ENCODE measurements at regions not wholly inside any gene's neighbourhood (a gene's known extent, or its start where the extent isn't known, plus 50 kb on each side); places are given as distances from the start of the nearest gene placed in this dataset.

DNA sequence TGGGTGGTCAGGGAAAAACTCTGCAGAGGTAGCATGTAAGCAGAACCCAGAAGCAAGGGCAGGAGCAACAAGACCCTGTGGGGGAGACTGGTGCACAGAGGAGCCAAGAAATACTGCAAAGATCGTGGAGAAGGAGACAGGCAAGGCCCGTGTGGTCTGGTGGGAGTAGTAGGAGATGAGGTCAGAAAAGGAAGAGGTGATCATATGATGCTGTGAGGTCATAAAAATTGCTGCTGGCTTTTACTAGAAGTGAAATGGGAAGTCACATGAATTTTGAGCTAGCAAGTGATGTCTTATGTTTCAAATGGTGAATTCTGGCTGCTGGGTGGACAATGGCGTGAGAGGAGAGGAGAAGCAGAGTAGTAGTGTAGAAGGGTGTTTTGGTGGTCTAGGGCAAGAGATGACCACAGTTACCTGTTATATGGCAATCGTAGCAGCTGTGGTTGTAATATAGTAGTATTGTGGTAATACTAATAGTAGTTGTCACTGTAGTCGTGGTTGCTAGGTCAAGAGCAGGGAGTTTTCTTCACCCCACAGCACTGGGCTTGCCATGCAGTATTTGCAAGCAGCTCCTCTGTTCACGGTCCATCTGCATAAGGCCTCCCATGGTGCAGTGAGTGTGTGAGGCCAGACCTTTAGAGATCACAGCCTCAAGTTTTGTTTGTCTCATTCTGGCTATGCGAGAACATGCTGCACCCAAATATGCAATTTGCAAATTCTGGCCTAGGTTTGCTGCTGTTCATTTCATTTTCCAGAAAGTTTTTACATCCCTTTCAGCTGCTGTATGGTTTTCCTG lies 205.0 kb downstream of the TSHZ3 start:
- H3K4me3 ChIP-seq (ENCODE audit: control insufficient read depth, low read depth, low read length): no peak overlapping the region
- TF ChIP-seq, protein P1, sequence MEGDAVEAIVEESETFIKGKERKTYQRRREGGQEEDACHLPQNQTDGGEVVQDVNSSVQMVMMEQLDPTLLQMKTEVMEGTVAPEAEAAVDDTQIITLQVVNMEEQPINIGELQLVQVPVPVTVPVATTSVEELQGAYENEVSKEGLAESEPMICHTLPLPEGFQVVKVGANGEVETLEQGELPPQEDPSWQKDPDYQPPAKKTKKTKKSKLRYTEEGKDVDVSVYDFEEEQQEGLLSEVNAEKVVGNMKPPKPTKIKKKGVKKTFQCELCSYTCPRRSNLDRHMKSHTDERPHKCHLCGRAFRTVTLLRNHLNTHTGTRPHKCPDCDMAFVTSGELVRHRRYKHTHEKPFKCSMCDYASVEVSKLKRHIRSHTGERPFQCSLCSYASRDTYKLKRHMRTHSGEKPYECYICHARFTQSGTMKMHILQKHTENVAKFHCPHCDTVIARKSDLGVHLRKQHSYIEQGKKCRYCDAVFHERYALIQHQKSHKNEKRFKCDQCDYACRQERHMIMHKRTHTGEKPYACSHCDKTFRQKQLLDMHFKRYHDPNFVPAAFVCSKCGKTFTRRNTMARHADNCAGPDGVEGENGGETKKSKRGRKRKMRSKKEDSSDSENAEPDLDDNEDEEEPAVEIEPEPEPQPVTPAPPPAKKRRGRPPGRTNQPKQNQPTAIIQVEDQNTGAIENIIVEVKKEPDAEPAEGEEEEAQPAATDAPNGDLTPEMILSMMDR (IDR thresholded peaks at IDR 0.05; ENCODE audit: control insufficient read depth, insufficient read depth, low read depth, low read length, missing control alignments): no peak
- no peak for DNase-seq (ENCODE audit: low read depth)

DNA sequence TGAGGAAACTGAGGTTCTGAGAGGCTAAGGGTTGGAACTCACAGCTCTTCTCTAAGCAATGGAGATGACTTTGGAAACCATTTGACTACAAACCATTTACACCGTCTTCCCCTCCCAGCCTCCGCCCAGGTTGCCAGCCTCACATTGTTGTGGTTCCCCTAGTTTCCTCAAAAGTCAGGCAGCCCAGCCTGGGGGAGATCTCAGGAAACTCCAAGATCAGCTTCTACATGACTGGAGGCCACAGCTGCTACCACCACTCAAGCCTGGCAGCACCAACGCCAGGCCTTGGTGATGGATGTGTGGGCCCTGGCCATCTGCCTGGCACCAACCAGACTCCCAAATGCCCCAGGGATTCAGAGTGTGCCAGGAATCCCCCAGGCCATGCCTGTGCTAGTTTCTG lies 207.9 kb downstream of the TSHZ3 start:
- no peak overlapping the region for H3K4me3 ChIP-seq (ENCODE audit: control insufficient read depth, low read depth, low read length)
- DNase-seq (ENCODE audit: low read depth): no peak
- TF ChIP-seq, protein P1 (IDR thresholded peaks at IDR 0.05; ENCODE audit: control insufficient read depth, insufficient read depth, low read depth, low read length, missing control alignments): no peak

DNA sequence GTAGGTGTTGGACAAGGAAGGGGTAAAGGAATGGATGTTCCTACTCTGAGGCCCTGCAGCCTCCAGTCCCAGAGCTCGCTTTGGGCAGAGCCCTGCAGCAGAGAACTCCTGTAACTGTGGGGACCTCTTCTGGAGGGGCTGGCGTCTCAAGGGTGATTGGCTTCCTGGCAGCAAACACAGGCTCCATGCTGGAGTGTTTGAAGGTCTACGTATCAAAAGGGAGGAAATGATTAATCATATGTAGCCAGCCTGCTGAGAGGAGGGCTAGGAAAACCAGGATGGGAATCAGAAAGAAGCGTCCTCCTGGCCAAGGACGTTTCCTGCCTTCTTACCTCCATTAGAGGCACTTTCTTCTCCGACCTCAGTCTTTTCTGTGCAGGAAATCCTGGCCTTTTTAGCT lies 208.5 kb downstream of the TSHZ3 start:
- no peak overlapping the region for H3K4me3 ChIP-seq (ENCODE audit: control insufficient read depth, low read depth, low read length)
- TF ChIP-seq, protein P1 (IDR thresholded peaks at IDR 0.05; ENCODE audit: control insufficient read depth, insufficient read depth, low read depth, low read length, missing control alignments): peak; percentile 16
- no peak for DNase-seq (ENCODE audit: low read depth)

DNA sequence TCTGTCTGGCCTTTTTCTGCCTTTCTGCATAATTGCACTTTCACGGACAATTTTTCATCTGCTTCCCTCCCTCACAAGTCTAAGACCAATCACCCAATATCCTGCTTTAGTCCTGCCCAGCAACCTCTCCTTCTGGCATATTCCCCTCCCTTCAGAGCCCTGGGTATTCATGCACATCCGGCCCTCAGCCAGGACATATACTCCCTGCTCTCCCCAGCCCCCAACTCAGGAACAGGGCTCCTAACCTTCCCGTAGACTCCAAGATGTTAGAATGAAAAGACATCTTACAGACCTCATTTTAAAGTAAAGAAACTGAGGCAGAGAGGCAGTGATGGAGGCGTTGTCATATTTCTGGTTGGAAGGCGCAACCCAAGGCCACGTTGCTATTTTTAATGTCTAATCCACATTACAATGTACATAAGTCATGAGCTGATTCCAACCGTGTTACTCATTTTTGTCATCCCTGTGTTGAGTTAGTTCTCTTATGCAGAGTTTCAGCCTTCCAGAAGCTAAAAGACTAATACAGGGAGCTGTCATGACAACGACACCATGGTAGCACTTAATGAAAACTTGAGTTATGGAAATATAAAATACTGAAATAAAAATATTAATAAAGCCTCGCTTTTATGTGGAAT lies 209.2 kb downstream of the TSHZ3 start:
- peak; percentile 56 for DNase-seq (ENCODE audit: low read depth)
- H3K4me3 ChIP-seq (ENCODE audit: control insufficient read depth, low read depth, low read length): no peak overlapping the region
- TF ChIP-seq, protein P1 (IDR thresholded peaks at IDR 0.05; ENCODE audit: control insufficient read depth, insufficient read depth, low read depth, low read length, missing control alignments): no peak

DNA sequence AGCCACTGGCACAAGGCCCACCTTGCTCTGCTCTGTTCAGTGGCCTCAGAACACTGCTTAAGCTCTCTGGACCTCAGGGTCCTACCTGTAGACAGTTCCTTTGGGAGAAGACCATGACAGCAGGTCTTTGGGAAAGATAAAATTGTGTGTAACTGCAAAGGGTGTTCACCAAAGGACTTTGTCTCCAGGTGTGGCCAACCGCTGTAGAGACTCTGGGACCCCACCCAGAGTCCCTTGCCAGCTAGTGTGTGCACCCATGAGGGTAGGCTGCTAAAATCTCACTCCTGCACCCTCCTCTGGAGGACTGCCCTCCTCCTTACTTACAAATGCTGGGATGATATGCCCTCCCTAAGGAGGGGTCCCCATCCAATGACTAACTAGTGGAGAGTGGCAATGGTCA lies 211.2 kb downstream of the TSHZ3 start:
- DNase-seq (ENCODE audit: low read depth): no peak
- no peak overlapping the region for H3K4me3 ChIP-seq (ENCODE audit: control insufficient read depth, low read depth, low read length)
- TF ChIP-seq, protein P1 (IDR thresholded peaks at IDR 0.05; ENCODE audit: control insufficient read depth, insufficient read depth, low read depth, low read length, missing control alignments): no peak

DNA sequence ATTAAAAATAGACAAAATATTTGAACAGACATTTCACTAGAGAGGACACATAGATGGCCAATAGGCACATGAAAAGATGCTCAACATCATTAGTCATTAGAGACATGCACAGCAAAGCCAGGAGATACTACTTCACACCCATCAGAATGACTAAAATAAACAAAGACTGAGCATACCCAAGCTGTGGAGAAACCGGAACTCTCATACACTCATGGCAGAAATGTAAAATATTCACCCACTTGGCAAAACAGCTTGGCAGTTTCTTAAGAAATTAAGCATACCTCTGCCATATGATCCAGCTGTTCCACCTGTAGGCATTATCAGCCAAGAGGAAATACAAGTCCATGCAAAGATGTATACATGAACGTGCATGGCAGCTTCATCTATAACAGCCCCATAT lies 213.4 kb downstream of the TSHZ3 start:
- no peak for DNase-seq (ENCODE audit: low read depth)
- no peak overlapping the region for H3K4me3 ChIP-seq (ENCODE audit: control insufficient read depth, low read depth, low read length)
- TF ChIP-seq, protein P1 (IDR thresholded peaks at IDR 0.05; ENCODE audit: control insufficient read depth, insufficient read depth, low read depth, low read length, missing control alignments): no peak
